Stimulated activated naive B cell treated with anti-CD40 and anti-IgM and Interleukin-4, amounts not matched to agents 10 μg/mL and 1 μg/mL and 100 μg/mL, for 72 hours (primary cell): ENCODE measurements at regions not wholly inside any gene's neighbourhood (a gene's known extent, or its start where the extent isn't known, plus 50 kb on each side); places are given as distances from the start of the nearest gene placed in this dataset.

Experiments used
- ATAC-seq, 2 donors: fragments of 150-1000 bp; cut with Tn5 transposase; replicated peaks; 2 replicates each; pipeline ENCODE4 v1.10.0; 2021; ENCODE audit warnings: moderate library complexity in 1 of 2
- DNase-seq: peaks from one replicate; pipeline ENCODE4 v3.0.0; 2021
- H3K27ac Mint-ChIP-seq: one replicate; pipeline ENCODE4 v1.8.0; 2022; ENCODE audit warnings: mild to moderate bottlenecking, mixed read lengths
- H3K27me3 Mint-ChIP-seq, 2 donors: one replicate each; pipeline ENCODE4 v1.8.0; 2022; ENCODE audit warnings: mixed read lengths in 2 of 2
- H3K36me3 Mint-ChIP-seq, 2 donors: one replicate each; pipeline ENCODE4 v1.8.0; 2022; ENCODE audit warnings: mixed read lengths in 2 of 2, mild to moderate bottlenecking in 1 of 2
- H3K4me1 Mint-ChIP-seq, 2 donors: one replicate each; pipeline ENCODE4 v1.8.0; 2022; ENCODE audit warnings: mixed read lengths in 2 of 2, mild to moderate bottlenecking in 1 of 2
- H3K4me3 Mint-ChIP-seq, 2 donors: one replicate each; pipeline ENCODE4 v1.8.0; 2022; ENCODE audit warnings: mild to moderate bottlenecking in 2 of 2, mixed read lengths in 2 of 2, moderate library complexity in 1 of 2
- H3K9me3 Mint-ChIP-seq, 2 donors: one replicate each; pipeline ENCODE4 v1.8.0; 2022; ENCODE audit warnings: mixed read lengths in 2 of 2, mild to moderate bottlenecking in 1 of 2

DNA sequence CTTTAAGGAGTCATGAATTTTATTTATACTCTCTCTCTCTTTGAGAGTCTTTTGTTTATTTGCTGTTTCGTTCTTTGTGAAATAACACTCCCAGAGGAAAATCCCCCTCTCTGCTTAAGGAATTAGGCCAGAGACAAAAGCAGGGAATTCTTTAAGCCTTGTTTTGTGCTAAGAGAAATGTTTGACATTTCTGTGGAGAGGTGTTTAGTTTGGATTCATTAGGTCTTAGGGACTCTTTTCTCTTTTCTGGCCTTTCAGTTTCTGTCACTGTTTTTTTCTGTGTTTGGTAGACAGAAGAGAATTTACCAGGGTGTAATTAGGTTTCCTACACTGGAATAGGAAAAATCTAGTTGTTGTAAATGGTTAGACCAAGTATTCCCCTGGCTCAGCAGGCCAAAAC is 241.8 kb upstream of the NR2F2 start:
- no peaks in the 10 kb centered on the region for H3K9me3 Mint-ChIP-seq
- no peak overlapping the region for H3K4me3 Mint-ChIP-seq
- no peaks in the 10 kb centered on the region for H3K4me1 Mint-ChIP-seq
- no peaks in the 10 kb centered on the region for H3K36me3 Mint-ChIP-seq
- no peak overlapping the region for H3K27ac Mint-ChIP-seq
- ATAC-seq (no peak), DNase-seq (no peak)
- no peaks in the 10 kb centered on the region for H3K27me3 Mint-ChIP-seq

DNA sequence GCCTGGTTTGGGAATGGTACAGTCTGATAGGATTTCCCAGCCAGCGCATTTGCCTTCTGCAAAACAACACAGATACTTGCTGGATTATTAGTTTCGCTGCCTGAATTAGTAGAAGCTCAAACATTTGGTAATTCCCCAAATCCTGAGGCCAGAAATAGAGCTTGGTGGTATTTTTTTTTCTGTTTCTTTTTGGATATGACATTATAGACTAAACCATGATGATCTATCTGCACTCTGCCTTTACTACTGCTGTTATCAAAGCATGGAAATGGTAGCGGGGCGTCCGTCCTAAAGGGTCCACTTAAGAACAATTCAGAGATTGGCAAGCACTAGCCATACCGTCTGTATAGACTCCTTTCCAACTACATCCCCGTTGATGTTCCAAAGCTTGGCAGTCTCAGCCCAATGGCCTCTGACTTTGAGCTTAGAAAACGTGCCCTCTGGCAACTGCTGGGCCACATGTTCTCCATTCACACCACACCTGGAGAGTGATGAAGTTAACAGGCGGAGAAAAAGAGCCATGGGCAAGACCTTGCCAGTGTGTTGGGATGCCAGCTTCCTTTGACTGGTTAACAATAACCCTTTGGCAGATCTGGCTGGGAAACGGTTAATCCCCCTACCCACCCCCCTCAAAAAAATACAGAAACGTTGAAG is 241.0 kb upstream of the NR2F2 start:
- Mint-ChIP-seq H3K9me3 (peaks cover 0 to 5% of the 10 kb centered on the region in 2 donors), H3K4me1 (no peaks in the 10 kb centered on the region), H3K36me3 (no peaks in the 10 kb centered on the region), H3K4me3 (no peak overlapping the region), H3K27ac (no peak overlapping the region), H3K27me3 (no peaks in the 10 kb centered on the region)
- no peak for ATAC-seq
- no peak for DNase-seq

DNA sequence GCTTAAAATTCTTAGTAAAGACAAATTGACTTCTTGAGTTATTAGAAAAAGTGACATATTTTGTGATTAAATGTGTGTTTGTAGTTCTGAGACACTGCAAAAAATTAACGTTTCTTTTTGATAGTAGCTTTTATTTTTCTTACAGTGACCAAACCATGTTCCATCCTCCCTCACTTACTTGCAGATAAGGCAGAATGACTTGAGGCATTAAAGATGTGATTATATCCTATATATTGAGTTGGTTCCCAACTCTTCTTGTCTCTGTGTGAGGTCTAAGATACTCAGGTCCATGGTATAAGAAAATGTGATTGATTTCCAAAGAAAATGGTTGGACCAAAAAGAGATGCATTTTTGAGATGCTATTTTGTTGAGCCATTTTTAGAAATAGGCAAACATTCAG is 238.3 kb upstream of the NR2F2 start:
- no peaks in the 10 kb centered on the region for H3K36me3 Mint-ChIP-seq
- H3K4me1 Mint-ChIP-seq = no peaks in the 10 kb centered on the region
- peaks cover 2 to 8% of the 10 kb centered on the region in 2 donors for H3K9me3 Mint-ChIP-seq
- H3K4me3 Mint-ChIP-seq = no peak overlapping the region
- no peaks in the 10 kb centered on the region for H3K27me3 Mint-ChIP-seq
- H3K27ac Mint-ChIP-seq = no peak overlapping the region
- DNase-seq (no peak), ATAC-seq (no peak)

DNA sequence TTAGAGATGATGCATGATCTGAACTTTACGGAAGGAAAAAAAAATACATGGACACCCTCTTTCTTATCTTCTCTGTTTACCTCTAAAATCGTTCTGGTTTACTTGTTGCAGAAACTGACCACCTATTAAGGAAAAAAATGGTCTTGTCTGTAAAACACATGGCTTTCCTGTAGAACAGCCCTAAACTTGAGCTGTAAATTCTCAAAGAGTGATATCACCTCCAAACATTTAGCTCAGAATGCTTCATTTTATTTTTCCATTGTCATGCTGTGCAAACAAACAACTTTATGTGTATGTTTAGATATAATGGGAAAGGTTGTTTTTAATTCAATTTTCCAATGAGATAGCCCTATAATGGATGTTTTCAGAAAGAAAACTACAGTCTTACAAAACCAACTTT is 237.4 kb upstream of the NR2F2 start:
- no peaks in the 10 kb centered on the region for H3K36me3 Mint-ChIP-seq
- no peak overlapping the region for H3K4me3 Mint-ChIP-seq
- H3K9me3 Mint-ChIP-seq = peaks cover 2 to 8% of the 10 kb centered on the region in 2 donors
- no peak for ATAC-seq
- H3K4me1 Mint-ChIP-seq = no peaks in the 10 kb centered on the region
- no peak overlapping the region for H3K27ac Mint-ChIP-seq
- H3K27me3 Mint-ChIP-seq = no peaks in the 10 kb centered on the region
- no peak for DNase-seq

DNA sequence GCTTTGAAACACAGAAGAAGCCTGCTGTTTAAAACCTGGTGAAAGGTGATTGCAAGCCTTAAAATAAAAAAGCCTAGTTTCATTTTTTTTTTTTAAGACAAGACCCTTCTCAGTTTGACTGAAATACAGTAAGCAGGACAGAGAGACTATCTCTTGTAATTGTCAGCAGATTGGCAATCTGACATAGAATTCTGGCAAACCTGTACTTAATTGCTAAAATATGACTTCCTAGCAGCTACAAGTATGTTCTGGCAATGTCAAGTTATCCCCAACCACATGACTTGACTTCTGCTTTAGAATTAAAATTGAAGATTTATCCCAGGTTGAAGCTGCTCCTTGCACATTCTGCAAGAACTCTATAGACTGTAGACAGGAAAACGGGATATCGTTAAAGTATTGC is 232.8 kb upstream of the NR2F2 start:
- no peaks in the 10 kb centered on the region for H3K27me3 Mint-ChIP-seq
- H3K9me3 Mint-ChIP-seq = peaks cover 2 to 8% of the 10 kb centered on the region in 2 donors
- no peak overlapping the region for H3K27ac Mint-ChIP-seq
- no peaks in the 10 kb centered on the region for H3K4me1 Mint-ChIP-seq
- no peak for ATAC-seq
- no peak for DNase-seq
- H3K36me3 Mint-ChIP-seq = no peaks in the 10 kb centered on the region
- no peak overlapping the region for H3K4me3 Mint-ChIP-seq

DNA sequence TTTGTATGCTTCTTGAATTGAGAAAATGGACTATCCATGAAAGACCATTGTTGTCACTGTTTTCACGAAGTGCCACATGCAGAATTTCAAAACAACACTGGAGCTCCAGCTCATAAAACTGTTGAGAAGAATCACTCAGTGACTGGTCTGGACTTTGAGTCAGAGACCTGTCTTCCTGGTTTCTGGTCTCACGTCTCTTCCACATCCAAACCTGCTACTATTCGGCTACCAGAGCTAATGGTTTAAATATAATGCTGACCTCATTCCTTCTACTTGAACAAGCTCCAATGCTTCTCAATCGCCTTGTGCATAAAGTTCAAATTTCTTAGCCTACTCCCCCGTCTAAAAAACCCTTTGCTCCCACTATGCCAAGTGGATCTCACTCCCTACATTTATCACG is 227.9 kb upstream of the NR2F2 start:
- no peak for ATAC-seq
- Mint-ChIP-seq H3K4me3 (no peak overlapping the region), H3K27ac (no peak overlapping the region), H3K36me3 (no peaks in the 10 kb centered on the region), H3K9me3 (peaks cover 2 to 3% of the 10 kb centered on the region in 2 donors), H3K27me3 (no peaks in the 10 kb centered on the region), H3K4me1 (no peaks in the 10 kb centered on the region)
- DNase-seq = no peak

DNA sequence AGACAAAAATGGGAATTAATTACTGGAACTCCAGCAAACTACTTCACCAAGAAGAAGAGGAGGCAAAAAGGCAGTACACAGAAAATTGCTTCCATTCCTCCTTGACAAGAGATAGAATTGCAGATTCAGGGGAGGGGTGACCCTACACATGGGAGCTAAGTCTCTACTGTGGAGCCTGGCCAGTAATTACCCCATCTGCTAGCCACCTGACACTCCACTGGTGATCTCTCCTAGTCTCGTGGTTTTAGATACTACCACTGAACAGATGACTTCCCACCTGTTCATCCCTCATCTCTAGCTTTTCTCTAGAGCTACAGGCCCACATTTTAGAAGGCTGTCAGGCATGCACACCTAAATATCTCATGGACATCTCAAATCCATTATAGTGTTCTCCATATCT is 224.3 kb upstream of the NR2F2 start:
- H3K27me3 Mint-ChIP-seq = no peaks in the 10 kb centered on the region
- no peak overlapping the region for H3K27ac Mint-ChIP-seq
- H3K36me3 Mint-ChIP-seq = no peaks in the 10 kb centered on the region
- no peaks in the 10 kb centered on the region for H3K4me1 Mint-ChIP-seq
- no peak overlapping the region for H3K4me3 Mint-ChIP-seq
- no peak for DNase-seq
- peaks cover 2 to 3% of the 10 kb centered on the region in 2 donors for H3K9me3 Mint-ChIP-seq
- no peak for ATAC-seq

DNA sequence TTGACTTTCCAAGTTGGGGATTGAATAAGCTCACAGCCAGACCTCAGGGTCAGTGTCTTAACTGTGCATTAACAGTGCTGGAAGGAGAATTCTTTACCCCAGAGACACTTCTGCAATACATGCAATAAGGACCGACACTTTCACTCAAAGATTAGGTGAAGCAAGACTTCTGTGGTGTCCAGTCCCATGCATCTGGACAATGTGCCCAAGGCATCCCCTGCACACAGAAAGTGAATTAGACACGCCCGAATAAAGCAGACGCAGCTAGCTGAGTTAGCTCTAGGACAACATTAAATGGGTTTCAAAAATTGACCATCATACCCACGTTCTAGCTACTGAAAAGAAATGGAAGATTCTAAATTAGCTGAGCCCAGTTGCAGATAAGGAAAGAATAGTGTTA is 223.9 kb upstream of the NR2F2 start:
- no peak for DNase-seq
- peaks cover 2 to 3% of the 10 kb centered on the region in 2 donors for H3K9me3 Mint-ChIP-seq
- H3K4me1 Mint-ChIP-seq = no peaks in the 10 kb centered on the region
- no peaks in the 10 kb centered on the region for H3K36me3 Mint-ChIP-seq
- no peak overlapping the region for H3K27ac Mint-ChIP-seq
- H3K4me3 Mint-ChIP-seq = no peak overlapping the region
- no peaks in the 10 kb centered on the region for H3K27me3 Mint-ChIP-seq
- ATAC-seq = no peak

DNA sequence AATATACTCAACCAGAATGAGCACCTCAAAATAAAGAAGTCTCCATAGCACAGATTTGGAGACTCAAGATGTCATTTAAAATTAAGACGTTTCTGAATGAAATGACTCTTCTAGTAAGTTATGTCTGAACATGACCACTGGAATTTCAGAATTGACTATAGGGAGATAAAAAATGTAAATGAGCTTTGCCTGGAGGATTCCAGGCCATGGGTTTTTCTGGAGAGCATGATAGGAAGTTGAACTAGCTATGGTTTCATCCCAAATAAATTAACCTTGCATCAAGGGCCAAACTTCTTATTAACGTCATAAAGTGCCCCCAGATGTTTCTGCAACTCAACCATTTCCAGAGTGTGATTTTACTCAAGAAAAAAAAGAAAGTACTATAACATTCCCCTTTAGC is 222.6 kb upstream of the NR2F2 start:
- Mint-ChIP-seq H3K9me3 (peaks cover 2 to 3% of the 10 kb centered on the region in 2 donors), H3K36me3 (no peaks in the 10 kb centered on the region), H3K4me3 (no peak overlapping the region), H3K27me3 (no peaks in the 10 kb centered on the region), H3K27ac (no peak overlapping the region), H3K4me1 (no peaks in the 10 kb centered on the region)
- DNase-seq (no peak), ATAC-seq (no peak)

DNA sequence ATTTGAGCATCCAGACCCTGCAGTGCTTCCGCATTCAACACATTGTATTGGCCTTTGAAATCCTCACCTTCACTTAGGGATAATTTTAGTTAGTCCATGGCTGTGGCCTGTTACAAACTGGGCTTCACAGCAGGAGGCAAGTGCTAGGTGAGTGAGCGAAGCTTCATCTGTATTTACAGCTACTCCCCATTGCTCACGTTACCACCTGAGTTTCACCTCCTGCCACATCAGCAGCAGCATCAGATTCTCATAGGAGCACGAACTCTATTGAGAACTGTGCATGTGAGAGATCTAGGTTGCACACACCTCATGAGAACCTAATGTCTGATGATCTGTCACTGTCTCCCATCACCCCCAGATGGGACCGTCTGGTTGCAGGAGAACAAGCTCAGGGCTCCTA is 222.1 kb upstream of the NR2F2 start:
- no peak for DNase-seq
- Mint-ChIP-seq H3K36me3 (no peaks in the 10 kb centered on the region), H3K9me3 (peaks cover 2 to 3% of the 10 kb centered on the region in 2 donors), H3K27me3 (no peaks in the 10 kb centered on the region), H3K27ac (no peak overlapping the region), H3K4me1 (no peaks in the 10 kb centered on the region), H3K4me3 (no peak overlapping the region)
- no peak for ATAC-seq

DNA sequence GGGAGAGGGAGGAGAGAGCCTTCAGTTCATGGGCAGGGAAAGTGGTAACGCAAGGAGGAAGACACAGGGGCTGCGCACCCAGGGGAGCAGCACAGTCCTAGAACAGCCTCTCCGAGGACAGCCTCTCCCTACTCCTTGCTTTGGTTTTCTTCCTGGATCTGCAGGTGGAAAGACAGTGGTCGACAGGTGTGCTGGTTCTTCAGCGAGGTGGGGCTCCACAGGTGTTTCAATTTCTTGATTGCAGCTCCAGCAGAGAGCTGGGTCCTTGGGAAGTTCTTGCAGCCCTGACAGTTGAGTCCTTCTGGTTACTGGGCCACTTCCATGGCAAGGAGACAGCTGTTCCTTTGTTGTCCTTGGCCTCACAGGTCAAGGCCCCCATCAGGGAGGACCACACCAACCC is 220.7 kb upstream of the NR2F2 start:
- no peaks in the 10 kb centered on the region for H3K4me1 Mint-ChIP-seq
- no peaks in the 10 kb centered on the region for H3K36me3 Mint-ChIP-seq
- no peaks in the 10 kb centered on the region for H3K27me3 Mint-ChIP-seq

DNA sequence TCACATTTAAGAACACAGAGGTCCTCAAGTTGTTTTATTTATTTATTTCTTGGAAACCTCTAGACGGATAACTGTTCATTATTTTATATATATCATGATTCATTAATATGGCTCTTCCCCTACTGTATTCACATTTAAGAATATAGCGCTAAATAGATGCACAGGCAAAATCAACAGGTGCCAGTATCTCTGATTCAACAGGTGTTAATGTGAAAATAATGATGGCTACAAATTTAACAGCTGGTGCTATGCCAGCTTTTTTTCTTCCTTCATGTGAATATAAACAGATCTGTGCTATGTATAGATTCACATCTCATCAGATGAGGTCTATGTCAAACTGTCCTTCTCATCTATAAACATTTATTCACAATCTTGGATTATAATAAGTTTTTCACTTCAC is 218.5 kb upstream of the NR2F2 start:
- Mint-ChIP-seq H3K36me3 (no peaks in the 10 kb centered on the region), H3K27me3 (no peaks in the 10 kb centered on the region), H3K27ac (no peak overlapping the region), H3K4me1 (no peaks in the 10 kb centered on the region), H3K4me3 (no peak overlapping the region), H3K9me3 (peaks cover 4 to 6% of the 10 kb centered on the region in 2 donors)
- ATAC-seq = no peak
- DNase-seq = no peak

More for the DNA sequence above, 220.7 kb upstream of the NR2F2 start:
- peaks cover 2 to 3% of the 10 kb centered on the region in 2 donors for H3K9me3 Mint-ChIP-seq
- DNase-seq = no peak
- no peak overlapping the region for H3K4me3 Mint-ChIP-seq
- no peak for ATAC-seq
- no peak overlapping the region for H3K27ac Mint-ChIP-seq

DNA sequence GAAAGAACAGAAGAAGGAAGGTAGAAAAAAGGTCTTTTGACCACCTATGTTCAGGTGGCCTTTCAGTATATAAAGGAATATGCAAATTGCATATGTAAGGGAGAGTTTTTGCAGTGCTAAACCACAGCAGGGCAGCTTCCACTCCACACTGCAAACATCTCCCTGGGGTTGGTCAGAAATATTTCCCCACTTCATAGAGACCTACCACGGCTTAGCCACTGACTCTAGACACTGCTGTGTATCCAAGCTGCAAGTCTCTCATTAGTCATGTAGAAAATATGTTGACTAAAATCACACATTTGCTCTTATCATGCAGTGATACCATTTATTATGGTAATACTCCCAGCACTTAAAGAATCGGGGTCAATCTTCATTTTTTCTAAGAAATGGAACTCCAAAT is 214.9 kb upstream of the NR2F2 start:
- no peaks in the 10 kb centered on the region for H3K27me3 Mint-ChIP-seq
- ATAC-seq = no peak
- no peak for DNase-seq
- no peaks in the 10 kb centered on the region for H3K4me1 Mint-ChIP-seq
- H3K27ac Mint-ChIP-seq = no peak overlapping the region
- H3K9me3 Mint-ChIP-seq = peaks cover 4 to 8% of the 10 kb centered on the region in 2 donors
- H3K36me3 Mint-ChIP-seq = no peaks in the 10 kb centered on the region
- no peak overlapping the region for H3K4me3 Mint-ChIP-seq

DNA sequence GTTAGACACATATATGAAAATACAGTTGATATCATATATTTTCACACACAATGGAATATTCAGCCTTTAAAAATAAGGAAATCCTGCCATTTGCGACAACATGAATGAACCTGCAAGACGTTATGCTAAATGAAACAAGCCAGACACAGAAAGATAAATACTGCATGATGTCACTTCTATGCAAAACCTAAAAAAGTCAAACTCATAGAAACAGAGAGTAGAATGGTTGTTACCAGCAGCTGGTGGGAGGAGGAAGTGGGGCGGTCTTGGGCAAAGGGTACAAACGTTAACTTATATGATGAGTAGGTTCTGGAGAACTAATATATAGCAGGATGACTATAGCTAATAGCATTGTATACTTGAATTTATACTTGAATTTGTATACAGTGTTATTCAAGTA is 213.2 kb upstream of the NR2F2 start:
- H3K27me3 Mint-ChIP-seq = no peaks in the 10 kb centered on the region

DNA sequence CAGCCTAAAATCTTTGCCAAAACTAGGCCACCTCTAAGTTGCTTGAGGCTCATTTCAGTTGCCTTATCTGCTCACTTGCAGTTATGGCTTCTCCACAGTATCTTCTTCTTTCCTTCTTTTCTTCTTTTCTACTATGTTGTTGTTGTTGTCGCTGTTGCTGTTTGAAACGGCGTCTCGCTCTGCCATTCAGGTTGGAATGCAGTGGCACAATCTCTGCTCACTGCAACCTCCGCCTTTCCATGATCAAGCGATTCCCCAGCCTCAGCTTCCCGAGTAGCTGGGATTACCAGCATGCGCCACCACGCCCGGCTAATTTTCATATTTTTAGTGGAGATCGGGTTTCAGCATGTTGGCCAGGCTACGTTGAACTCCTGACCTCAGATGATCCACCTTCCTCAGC is 210.8 kb upstream of the NR2F2 start:
- ATAC-seq = no peak
- H3K4me3 Mint-ChIP-seq = no peak overlapping the region
- no peaks in the 10 kb centered on the region for H3K36me3 Mint-ChIP-seq
- peaks cover 4 to 8% of the 10 kb centered on the region in 2 donors for H3K9me3 Mint-ChIP-seq
- H3K4me1 Mint-ChIP-seq = no peaks in the 10 kb centered on the region
- no peaks in the 10 kb centered on the region for H3K27me3 Mint-ChIP-seq
- no peak overlapping the region for H3K27ac Mint-ChIP-seq
- DNase-seq = no peak

More for the DNA sequence above, 213.2 kb upstream of the NR2F2 start:
- Mint-ChIP-seq H3K27ac (no peak overlapping the region), H3K36me3 (no peaks in the 10 kb centered on the region), H3K9me3 (peaks cover 4 to 8% of the 10 kb centered on the region in 2 donors), H3K4me1 (no peaks in the 10 kb centered on the region), H3K4me3 (no peak overlapping the region)
- DNase-seq (no peak), ATAC-seq (no peak)
